HL-60 (cell line): ENCODE measurements at regions not wholly inside any gene's neighbourhood (a gene's known extent, or its start where the extent isn't known, plus 50 kb on each side); places are given as distances from the start of the nearest gene placed in this dataset.

ENCODE experiments used
- DNase-seq, 2 experiments: peaks; one replicate each; pipeline ENCODE4 v3.0.0-alpha.2; 2010 to 2020; ENCODE audit warnings: low read depth in 1 of 2, low spot score in 1 of 2
- H3K27ac ChIP-seq: fragments of 250-450 bp; sonication (Bioruptor Pico); replicated peaks from 2 replicates; pipeline ENCODE4 v1.5.1; 2020; ENCODE audit warnings: mild to moderate bottlenecking, moderate library complexity
- H3K27me3 ChIP-seq: fragments of 250-450 bp; sonication (Bioruptor Pico); 2 replicates; pipeline ENCODE4 v1.5.1; 2021; ENCODE audit warnings: mild to moderate bottlenecking, moderate library complexity; ENCODE audit not compliant: insufficient read depth, poor library complexity, severe bottlenecking
- H3K4me3 ChIP-seq: replicated peaks from 2 replicates; pipeline ENCODE4 v1.5.1; 2011; ENCODE audit warnings: mild to moderate bottlenecking, control low read depth, low read length; ENCODE audit not compliant: insufficient read depth
- CTCF ChIP-seq: IDR thresholded peaks from one replicate; pipeline ENCODE4 v1.5.1; 2011; ENCODE audit warnings: low read length, control low read depth, inconsistent platforms; ENCODE audit not compliant: insufficient read depth
- GABPA ChIP-seq: IDR thresholded peaks from 2 replicates; pipeline ENCODE4 v1.6.1; 2012; ENCODE audit warnings: low read depth
- POLR2AphosphoS5 ChIP-seq: IDR thresholded peaks from 2 replicates; pipeline ENCODE4 v1.6.1; 2012; ENCODE audit warnings: low read depth
- REST ChIP-seq: IDR thresholded peaks from 2 replicates; pipeline ENCODE4 v1.6.1; 2012; ENCODE audit warnings: low read depth; ENCODE audit not compliant: insufficient replicate concordance
- SPI1 ChIP-seq: IDR thresholded peaks from 2 replicates; pipeline ENCODE4 v1.6.1; 2012; ENCODE audit warnings: low read depth, mild to moderate bottlenecking, borderline replicate concordance

GRCh38 chr18:60684843-60685513 lies 312.4 kb upstream of the MC4R start:
- H3K4me3 ChIP-seq, result no peak overlapping the region
- TF ChIP-seq CTCF (peak; percentile 45), GABPA (no peak)
- H3K27me3 ChIP-seq, result no peaks in the 10 kb centered on the region
- DNase-seq, result no peak
- H3K27ac ChIP-seq, result no peak overlapping the region

GRCh38 chr18:60686142-60686541 lies 313.6 kb upstream of the MC4R start:
- no peak overlapping the region for H3K4me3 ChIP-seq
- no peak overlapping the region for H3K27ac ChIP-seq
- no peak for TF ChIP-seq POLR2AphosphoS5
- peak; percentile 85 for TF ChIP-seq REST
- no peak for TF ChIP-seq CTCF
- TF ChIP-seq SPI1, result no peak
- TF ChIP-seq GABPA, result no peak
- no peaks in the 10 kb centered on the region for H3K27me3 ChIP-seq
- DNase-seq, result no peak

- Histone ChIP-seq H3K27ac (no peak overlapping the region), H3K4me3 (no peak overlapping the region), H3K27me3 (no peaks in the 10 kb centered on the region)
- DNase-seq, result no peak
- TF ChIP-seq GABPA (no peak), POLR2AphosphoS5 (no peak), SPI1 (no peak), REST (no peak), CTCF (no peak)
These were observed 318.5 kb upstream of the MC4R start for GRCh38 chr18:60691061-60691460.

- H3K27ac ChIP-seq, result no peak overlapping the region
- no peak for DNase-seq
- no peak for TF ChIP-seq SPI1
- no peak for TF ChIP-seq REST
- no peak for TF ChIP-seq CTCF
- TF ChIP-seq POLR2AphosphoS5, result no peak
- no peak for TF ChIP-seq GABPA
- H3K27me3 ChIP-seq, result no peaks in the 10 kb centered on the region
- no peak overlapping the region for H3K4me3 ChIP-seq
These were observed 320.9 kb upstream of the MC4R start for GRCh38 chr18:60693426-60693825.
